ENCODE measurements at regions not wholly inside any gene's neighbourhood (a gene's known extent, or its start where the extent isn't known, plus 50 kb on each side); places are given as distances from the start of the nearest gene placed in this dataset.
"Not testable (repeated sequence)": the region's sequence is repeated elsewhere in the genome, so short reads cannot be mapped to it uniquely, and the experiment has no call there.

GRCh38 chr22:33221568-33221967 lies 163.4 kb upstream of the SYN3 start:
- no peak for DNase-seq (ENCODE audit: low read depth in 2 of 2)

GRCh38 chr22:33220476-33221080 lies 162.4 kb upstream of the SYN3 start:
- no peak for DNase-seq (ENCODE audit: low read depth in 2 of 2)

GRCh38 chr22:33219648-33220384 lies 161.6 kb upstream of the SYN3 start:
- no peak for DNase-seq (ENCODE audit: low read depth in 2 of 2)

- DNase-seq (ENCODE audit: low read depth in 2 of 2), result no peak
Observed at GRCh38 chr22:33213383-33214075, 155.3 kb upstream of the SYN3 start.

DNA sequence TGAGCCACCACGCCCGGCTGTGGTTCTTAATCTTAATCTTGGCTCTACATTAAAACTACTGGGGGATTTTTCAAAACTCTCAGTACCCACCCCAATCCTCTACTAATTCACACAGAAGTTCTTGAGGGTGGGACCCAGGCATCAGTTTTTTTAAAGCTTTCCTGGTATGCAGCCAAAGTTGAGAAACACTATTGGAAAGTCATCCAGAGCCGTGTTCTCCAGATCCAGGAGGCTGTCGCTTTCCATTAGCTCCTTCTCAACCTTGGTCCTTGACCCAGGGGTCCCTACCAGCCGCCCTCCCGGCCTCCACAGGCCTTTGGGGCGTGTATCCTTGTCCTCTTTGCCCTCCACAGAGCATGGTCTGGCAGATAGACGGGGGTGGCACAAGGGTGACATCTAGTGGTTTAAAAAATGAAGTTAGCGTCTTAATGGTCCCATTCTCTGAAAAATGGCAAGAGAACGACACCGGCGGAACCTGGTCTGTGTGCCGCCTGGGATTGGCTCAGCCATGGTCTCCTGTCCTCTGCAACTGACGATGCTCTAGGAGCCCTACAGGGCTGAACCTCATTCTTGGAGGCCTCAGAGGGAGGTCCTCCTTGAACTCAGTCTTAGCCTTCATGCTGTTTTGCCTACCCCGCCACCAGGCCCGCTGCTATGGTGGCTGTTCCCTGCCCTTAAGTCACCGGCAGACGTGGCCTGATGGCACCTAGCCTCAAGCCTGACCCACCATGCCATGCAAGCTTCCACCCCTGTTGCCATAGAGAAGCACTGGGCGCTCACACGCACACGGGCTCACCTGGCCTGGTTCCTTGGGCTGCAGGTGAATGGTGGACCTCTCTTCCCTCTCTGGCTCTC lies 152.0 kb upstream of the SYN3 start:
- peak; percentile 17 to 56 for DNase-seq (ENCODE audit: low read depth in 2 of 2)

GRCh38 chr22:33204408-33204807 lies 146.2 kb upstream of the SYN3 start:
- no peak for DNase-seq (ENCODE audit: low read depth in 2 of 2)

DNA sequence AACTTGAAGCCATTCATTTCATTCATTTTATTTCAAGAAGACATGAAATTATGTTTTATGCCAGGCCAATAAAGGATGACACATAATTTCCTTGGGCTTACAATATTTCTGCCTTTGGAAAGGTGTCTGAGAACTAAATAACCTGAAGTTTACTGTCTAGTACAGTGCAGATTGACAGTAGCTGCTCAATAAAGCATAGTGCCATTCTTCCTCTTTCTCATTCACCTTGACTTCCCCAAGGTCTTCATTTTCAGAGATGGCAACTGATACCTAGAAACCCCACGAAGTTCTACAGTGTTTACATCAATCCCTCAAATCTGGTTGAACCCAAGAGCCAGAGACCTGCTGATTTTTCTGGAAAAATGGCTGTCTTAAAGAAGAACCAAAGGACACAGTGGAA lies 144.3 kb upstream of the SYN3 start:
- no peak for DNase-seq (ENCODE audit: low read depth in 2 of 2)

- DNase-seq (ENCODE audit: low read depth in 2 of 2), result no peak
Observed at GRCh38 chr22:33194529-33195077, 136.4 kb upstream of the SYN3 start.

DNA sequence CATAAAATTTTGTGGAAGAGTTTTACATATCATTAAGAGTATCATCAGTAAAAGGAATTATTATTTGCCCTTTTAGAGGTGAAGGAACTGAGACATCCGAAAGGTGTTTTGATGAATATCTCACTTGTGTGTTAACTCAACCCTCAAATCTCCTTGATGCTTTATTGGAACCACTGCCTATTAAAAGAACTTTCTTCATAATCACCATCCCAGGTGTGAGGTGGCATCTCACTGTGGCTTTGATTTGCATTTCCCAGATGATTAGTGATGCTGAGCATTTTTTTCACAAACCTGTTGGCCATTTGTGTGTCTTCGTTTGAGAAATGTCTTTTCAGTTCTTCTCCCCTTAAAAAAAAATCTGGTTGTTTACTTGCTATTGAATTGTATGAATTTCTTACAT lies 134.0 kb upstream of the SYN3 start:
- DNase-seq (ENCODE audit: low read depth in 2 of 2), result no peak

DNA sequence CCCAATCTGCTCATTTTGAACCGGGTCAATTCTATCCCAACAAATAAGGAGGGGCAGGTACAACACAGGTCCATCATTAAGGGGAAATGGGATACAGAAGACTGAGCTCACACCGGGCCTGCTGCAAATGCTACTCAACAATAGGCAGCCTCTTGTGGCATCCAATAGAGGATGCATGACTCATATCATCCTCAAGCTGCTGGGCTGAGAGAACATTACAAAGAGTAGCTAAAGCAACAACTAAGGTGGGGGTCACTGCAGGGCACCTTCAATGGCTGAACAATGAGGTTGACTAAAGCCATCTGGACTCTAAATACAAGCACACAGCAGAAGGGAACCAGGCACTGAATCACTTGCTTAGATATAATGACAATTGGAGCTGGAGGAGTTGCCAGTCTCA lies 130.1 kb upstream of the SYN3 start:
- peak; percentile 6 for DNase-seq (ENCODE audit: low read depth in 2 of 2)

- DNase-seq (ENCODE audit: low read depth in 2 of 2), result no peak
Observed at GRCh38 chr22:33186816-33187215, 128.6 kb upstream of the SYN3 start.

DNA sequence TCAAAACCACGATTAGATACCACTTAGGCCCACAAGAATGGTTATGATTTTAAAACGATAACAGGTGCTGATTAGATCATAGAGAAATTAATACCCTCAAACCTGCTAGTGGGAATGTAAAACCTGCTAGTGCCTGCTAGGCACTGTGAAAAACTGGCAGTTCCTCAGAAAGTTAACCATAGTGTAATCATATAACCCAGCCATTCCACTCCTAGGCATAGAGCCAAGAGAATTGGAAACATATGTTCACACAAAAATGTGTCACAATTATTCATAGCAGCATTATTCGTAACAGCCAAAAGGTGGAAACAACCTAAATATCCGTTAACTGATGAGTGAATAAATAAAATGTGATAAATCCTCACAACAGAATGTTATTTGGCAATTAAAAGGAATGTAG lies 122.2 kb upstream of the SYN3 start:
- no peak for DNase-seq (ENCODE audit: low read depth in 2 of 2)

DNA sequence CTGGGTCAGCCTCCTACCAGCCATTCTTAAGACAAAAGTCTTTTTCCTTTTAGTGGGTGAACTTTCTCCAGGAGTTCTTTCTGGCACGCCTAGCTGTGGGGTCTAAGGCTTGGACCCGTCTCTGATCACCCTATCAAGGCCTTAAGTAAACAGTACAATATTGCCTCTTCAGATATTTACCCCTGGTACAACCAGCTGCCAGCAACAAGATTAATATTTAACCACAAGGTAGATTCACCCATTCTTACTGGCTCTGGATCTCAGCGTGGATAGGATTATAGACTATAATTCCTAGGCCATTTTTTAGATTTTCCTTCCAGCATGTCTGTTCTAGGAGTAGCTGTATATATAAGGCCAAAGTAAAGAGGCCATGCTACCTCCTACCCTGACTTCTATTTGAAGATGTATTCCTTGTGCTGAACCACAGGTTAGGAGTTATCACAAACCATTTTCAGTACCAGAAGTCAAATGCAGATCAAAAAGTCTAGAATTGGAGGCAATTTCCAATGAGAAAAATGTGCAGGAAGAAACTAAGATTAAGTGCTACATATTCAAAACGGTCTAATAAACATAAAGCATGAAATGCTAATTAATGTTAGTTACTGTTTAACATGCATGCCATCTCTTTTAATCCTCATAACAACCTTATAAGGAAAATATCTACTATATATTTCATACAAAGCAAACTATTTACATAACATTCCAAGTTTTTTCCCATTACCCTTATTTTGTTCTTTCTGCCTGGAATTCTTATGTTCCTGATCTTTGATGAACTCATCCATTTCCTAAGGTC lies 110.0 kb upstream of the SYN3 start:
- no peak for DNase-seq (ENCODE audit: low read depth in 2 of 2)

DNA sequence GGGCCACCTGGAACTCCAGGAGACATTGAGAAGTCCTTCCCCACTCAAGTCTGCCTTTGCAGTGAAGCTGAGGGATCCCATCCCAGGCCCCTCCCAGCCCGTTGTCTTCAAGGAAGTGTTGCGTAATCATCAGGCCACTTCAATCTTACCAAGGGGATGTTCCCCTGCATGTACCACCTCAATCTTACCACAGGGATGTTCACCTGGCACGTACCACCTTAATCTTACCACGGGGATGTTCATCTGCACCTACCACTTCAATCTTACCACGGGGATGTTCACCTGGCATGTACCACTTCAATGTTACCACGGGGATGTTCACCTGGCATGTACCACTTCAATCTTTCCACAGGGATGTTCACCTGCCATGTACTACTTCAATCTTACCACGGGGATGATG lies 108.0 kb upstream of the SYN3 start:
- no peak for DNase-seq (ENCODE audit: low read depth in 2 of 2)

GRCh38 chr22:33163815-33164214 lies 105.6 kb upstream of the SYN3 start:
- no peak for DNase-seq (ENCODE audit: low read depth in 2 of 2)

DNA sequence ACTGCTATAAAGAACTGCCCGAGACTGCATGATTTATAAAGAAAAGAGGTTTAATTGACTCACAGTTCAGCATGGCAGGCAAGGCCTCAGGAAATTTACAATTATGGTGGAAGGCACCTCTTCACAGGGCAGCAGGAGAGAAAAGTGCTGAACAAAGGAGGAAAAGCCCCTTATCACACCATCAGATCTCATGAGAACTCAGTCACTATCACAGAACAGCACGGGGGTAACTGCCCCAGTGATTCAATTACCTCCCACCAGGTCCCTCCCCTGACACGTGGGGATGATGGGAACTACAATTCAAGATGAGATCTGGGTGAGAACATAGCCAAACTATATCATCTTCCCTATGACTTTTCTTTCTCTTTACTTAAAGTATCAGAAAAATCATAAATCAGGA lies 104.0 kb upstream of the SYN3 start:
- no peak for DNase-seq (ENCODE audit: low read depth in 2 of 2)

DNA sequence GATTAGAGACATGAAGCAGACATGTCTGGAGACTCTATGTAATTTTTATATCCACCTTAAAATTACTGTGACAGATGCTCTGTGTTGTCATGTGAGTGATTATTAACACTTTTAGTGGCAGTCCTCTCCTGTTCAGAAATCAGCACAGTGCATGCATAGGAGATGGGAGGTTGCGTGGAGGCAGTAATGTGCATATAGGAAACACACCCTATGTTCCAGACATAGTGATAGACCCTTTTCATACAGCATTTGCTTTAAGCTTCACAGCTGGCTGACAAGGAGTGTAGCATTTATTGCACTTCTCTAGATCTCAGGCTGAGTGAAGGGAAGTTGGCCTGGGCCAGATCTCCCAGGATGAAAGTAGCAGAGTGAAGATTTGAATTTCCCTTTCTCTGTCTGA lies 102.3 kb upstream of the SYN3 start:
- no peak for DNase-seq (ENCODE audit: low read depth in 2 of 2)

- DNase-seq (ENCODE audit: low read depth in 2 of 2), result not testable (repeated sequence)
Observed at GRCh38 chr22:33154967-33155366, 96.8 kb upstream of the SYN3 start.

DNA sequence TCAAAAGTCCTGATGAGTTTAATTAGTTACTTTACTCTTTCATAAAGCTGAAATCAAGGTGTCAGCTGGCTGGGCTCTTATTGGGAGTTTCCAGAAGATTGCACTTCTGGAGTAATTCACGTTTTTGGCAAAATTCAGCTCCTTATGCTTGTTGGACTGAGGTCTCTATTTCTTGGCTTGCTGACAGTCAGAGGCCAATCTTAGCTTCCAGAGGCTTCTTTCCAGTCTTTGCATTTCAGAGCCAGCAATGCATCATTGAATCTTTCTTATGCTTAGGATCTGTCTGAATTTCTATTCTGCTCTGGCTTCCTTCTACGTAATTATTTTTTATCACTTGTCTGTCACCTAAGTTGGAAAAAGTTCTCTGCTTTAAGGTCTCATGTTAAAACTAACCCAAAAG lies 91.4 kb upstream of the SYN3 start:
- DNase-seq (ENCODE audit: low read depth in 2 of 2), result no peak

DNA sequence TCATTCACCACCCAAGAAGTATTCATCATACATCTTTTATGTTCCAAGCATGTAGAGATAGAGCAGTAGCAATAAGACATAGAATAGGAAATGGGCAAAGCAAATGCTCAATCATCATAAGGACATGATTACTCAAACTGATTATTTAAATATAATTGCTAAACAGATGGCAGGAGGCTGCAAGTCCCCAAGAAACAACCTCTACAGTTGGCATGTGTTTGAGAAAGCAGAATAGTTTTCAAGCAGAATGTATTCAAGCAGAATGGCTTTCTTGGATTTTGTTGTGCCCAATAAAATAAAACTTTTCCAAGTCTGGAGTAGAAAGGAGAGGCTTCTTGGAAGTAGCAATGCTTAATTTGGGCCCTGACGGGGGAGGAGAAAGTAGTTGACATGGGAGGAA lies 86.5 kb upstream of the SYN3 start:
- DNase-seq (ENCODE audit: low read depth in 2 of 2), result no peak

Measured in lung microvascular endothelial cell (primary cell).